GM06990 (cell line): ENCODE measurements at regions not wholly inside any gene's neighbourhood (a gene's known extent, or its start where the extent isn't known, plus 50 kb on each side); places are given as distances from the start of the nearest gene placed in this dataset.

Experiments
- DNase-seq: peaks from one replicate; pipeline ENCODE4 v3.0.0-alpha.2; 2011; ENCODE audit not compliant: insufficient read length; ENCODE audit errors: extremely low read depth
- H3K27me3 ChIP-seq: replicated peaks from 2 replicates; pipeline ENCODE4 v1.6.0; 2011; ENCODE audit warnings: low read length; ENCODE audit not compliant: control insufficient read depth, insufficient read depth
- H3K36me3 ChIP-seq: 2 replicates; pipeline ENCODE4 v1.5.1; 2011; ENCODE audit warnings: low read length; ENCODE audit not compliant: control insufficient read depth, insufficient read depth
- H3K4me3 ChIP-seq: replicated peaks from 2 replicates; pipeline ENCODE4 v1.5.1; 2011; ENCODE audit warnings: low read depth, mild to moderate bottlenecking, control low read depth, low read length
- CTCF ChIP-seq: IDR thresholded peaks from 2 replicates; pipeline ENCODE4 v1.5.1; 2011; ENCODE audit warnings: low read length, control low read depth, mild to moderate bottlenecking, inconsistent platforms; ENCODE audit not compliant: insufficient read depth, poor library complexity, severe bottlenecking

- Histone ChIP-seq H3K27me3 (no peaks in the 10 kb centered on the region), H3K4me3 (no peak overlapping the region), H3K36me3 (no peaks in the 10 kb centered on the region)
- DNase-seq = no peak
- no peak for TF ChIP-seq CTCF
These were observed 207.8 kb downstream of the BMP2 start for GRCh38 chr20:6975311-6975710.

- TF ChIP-seq CTCF = no peak
- H3K36me3 ChIP-seq = no peaks in the 10 kb centered on the region
- no peak for DNase-seq
- no peaks in the 10 kb centered on the region for H3K27me3 ChIP-seq
- H3K4me3 ChIP-seq = no peak overlapping the region
These were observed 208.8 kb downstream of the BMP2 start for GRCh38 chr20:6976106-6976900.

- no peak for TF ChIP-seq CTCF
- no peak for DNase-seq
These were observed 212.1 kb downstream of the BMP2 start for GRCh38 chr20:6979621-6980020.

GRCh38 chr20:6993011-6993410 lies 225.5 kb downstream of the BMP2 start:
- Histone ChIP-seq H3K4me3 (no peak overlapping the region), H3K27me3 (no peaks in the 10 kb centered on the region), H3K36me3 (no peaks in the 10 kb centered on the region)
- TF ChIP-seq CTCF = no peak
- no peak for DNase-seq

More at GRCh38 chr20:6979621-6980020, 212.1 kb downstream of the BMP2 start:
- Histone ChIP-seq H3K27me3 (no peaks in the 10 kb centered on the region), H3K36me3 (no peaks in the 10 kb centered on the region), H3K4me3 (no peak overlapping the region)

- no peak for DNase-seq
- TF ChIP-seq CTCF = no peak
- H3K27me3 ChIP-seq = no peaks in the 10 kb centered on the region
- H3K36me3 ChIP-seq = no peaks in the 10 kb centered on the region
- H3K4me3 ChIP-seq = no peak overlapping the region
These were observed 226.0 kb downstream of the BMP2 start for GRCh38 chr20:6993511-6993910.
